ENCODE measurements at regions not wholly inside any gene's neighbourhood (a gene's known extent, or its start where the extent isn't known, plus 50 kb on each side); places are given as distances from the start of the nearest gene placed in this dataset.

- Histone ChIP-seq H3K4me1 (ENCODE audit: control insufficient read depth, insufficient read depth, low read length, poor library complexity, severe bottlenecking) (no peaks in the 10 kb centered on the region), H3K4me3 (ENCODE audit: insufficient read depth, low read depth, low read length, poor library complexity, severe bottlenecking) (no peak overlapping the region), H3K9me3 (ENCODE audit: control insufficient read depth, low read length) (no peaks in the 10 kb centered on the region), H3K36me3 (ENCODE audit: control insufficient read depth, insufficient read depth, low read length) (no peaks in the 10 kb centered on the region), H3K27ac (ENCODE audit: insufficient read depth, low read length, poor library complexity, severe bottlenecking) (no peak overlapping the region), H3K27me3 (replicated peaks; ENCODE audit: control insufficient read depth, insufficient read depth, low read length, poor library complexity, severe bottlenecking) (no peaks in the 10 kb centered on the region)
- no peak for DNase-seq
Observed at GRCh38 chr4:20041839-20042407, 209.8 kb upstream of the SLIT2 start.

- no peak for DNase-seq
- Histone ChIP-seq H3K9me3 (ENCODE audit: control insufficient read depth, low read length) (no peaks in the 10 kb centered on the region), H3K4me1 (ENCODE audit: control insufficient read depth, insufficient read depth, low read length, poor library complexity, severe bottlenecking) (no peaks in the 10 kb centered on the region), H3K4me3 (ENCODE audit: insufficient read depth, low read depth, low read length, poor library complexity, severe bottlenecking) (no peak overlapping the region), H3K27ac (ENCODE audit: insufficient read depth, low read length, poor library complexity, severe bottlenecking) (no peak overlapping the region), H3K36me3 (ENCODE audit: control insufficient read depth, insufficient read depth, low read length) (no peaks in the 10 kb centered on the region), H3K27me3 (replicated peaks; ENCODE audit: control insufficient read depth, insufficient read depth, low read length, poor library complexity, severe bottlenecking) (no peaks in the 10 kb centered on the region)
Observed at GRCh38 chr4:20037745-20038144, 214.0 kb upstream of the SLIT2 start.

GRCh38 chr4:20030108-20030507 lies 221.6 kb upstream of the SLIT2 start:
- no peak for DNase-seq
- Histone ChIP-seq H3K9me3 (ENCODE audit: control insufficient read depth, low read length) (no peaks in the 10 kb centered on the region), H3K36me3 (ENCODE audit: control insufficient read depth, insufficient read depth, low read length) (no peaks in the 10 kb centered on the region), H3K4me3 (ENCODE audit: insufficient read depth, low read depth, low read length, poor library complexity, severe bottlenecking) (no peak overlapping the region), H3K27me3 (replicated peaks; ENCODE audit: control insufficient read depth, insufficient read depth, low read length, poor library complexity, severe bottlenecking) (no peaks in the 10 kb centered on the region), H3K4me1 (ENCODE audit: control insufficient read depth, insufficient read depth, low read length, poor library complexity, severe bottlenecking) (no peaks in the 10 kb centered on the region), H3K27ac (ENCODE audit: insufficient read depth, low read length, poor library complexity, severe bottlenecking) (no peak overlapping the region)

GRCh38 chr4:20028645-20029044 lies 223.1 kb upstream of the SLIT2 start:
- DNase-seq: no peak
- no peaks in the 10 kb centered on the region for H3K36me3 ChIP-seq (ENCODE audit: control insufficient read depth, insufficient read depth, low read length)
- H3K27ac ChIP-seq (ENCODE audit: insufficient read depth, low read length, poor library complexity, severe bottlenecking): no peak overlapping the region
- H3K4me3 ChIP-seq (ENCODE audit: insufficient read depth, low read depth, low read length, poor library complexity, severe bottlenecking): no peak overlapping the region
- H3K9me3 ChIP-seq (ENCODE audit: control insufficient read depth, low read length): no peaks in the 10 kb centered on the region
- H3K27me3 ChIP-seq (replicated peaks; ENCODE audit: control insufficient read depth, insufficient read depth, low read length, poor library complexity, severe bottlenecking): no peaks in the 10 kb centered on the region
- H3K4me1 ChIP-seq (ENCODE audit: control insufficient read depth, insufficient read depth, low read length, poor library complexity, severe bottlenecking): no peaks in the 10 kb centered on the region

- no peaks in the 10 kb centered on the region for H3K4me1 ChIP-seq (ENCODE audit: control insufficient read depth, insufficient read depth, low read length, poor library complexity, severe bottlenecking)
- H3K9me3 ChIP-seq (ENCODE audit: control insufficient read depth, low read length): no peaks in the 10 kb centered on the region
- no peaks in the 10 kb centered on the region for H3K36me3 ChIP-seq (ENCODE audit: control insufficient read depth, insufficient read depth, low read length)
- no peak for DNase-seq
- H3K27ac ChIP-seq (ENCODE audit: insufficient read depth, low read length, poor library complexity, severe bottlenecking): no peak overlapping the region
- no peaks in the 10 kb centered on the region for H3K27me3 ChIP-seq (replicated peaks; ENCODE audit: control insufficient read depth, insufficient read depth, low read length, poor library complexity, severe bottlenecking)
- no peak overlapping the region for H3K4me3 ChIP-seq (ENCODE audit: insufficient read depth, low read depth, low read length, poor library complexity, severe bottlenecking)
Observed at GRCh38 chr4:20026456-20026855, 225.2 kb upstream of the SLIT2 start.

GRCh38 chr4:20022471-20022870 lies 229.2 kb upstream of the SLIT2 start:
- Histone ChIP-seq H3K4me3 (ENCODE audit: insufficient read depth, low read depth, low read length, poor library complexity, severe bottlenecking) (no peak overlapping the region), H3K4me1 (ENCODE audit: control insufficient read depth, insufficient read depth, low read length, poor library complexity, severe bottlenecking) (no peaks in the 10 kb centered on the region), H3K27me3 (replicated peaks; ENCODE audit: control insufficient read depth, insufficient read depth, low read length, poor library complexity, severe bottlenecking) (no peaks in the 10 kb centered on the region), H3K9me3 (ENCODE audit: control insufficient read depth, low read length) (no peaks in the 10 kb centered on the region), H3K27ac (ENCODE audit: insufficient read depth, low read length, poor library complexity, severe bottlenecking) (no peak overlapping the region), H3K36me3 (ENCODE audit: control insufficient read depth, insufficient read depth, low read length) (no peaks in the 10 kb centered on the region)
- no peak for DNase-seq

GRCh38 chr4:20020056-20020455 lies 231.6 kb upstream of the SLIT2 start:
- H3K27ac ChIP-seq (ENCODE audit: insufficient read depth, low read length, poor library complexity, severe bottlenecking): no peak overlapping the region
- no peak for DNase-seq
- H3K36me3 ChIP-seq (ENCODE audit: control insufficient read depth, insufficient read depth, low read length): no peaks in the 10 kb centered on the region
- H3K4me1 ChIP-seq (ENCODE audit: control insufficient read depth, insufficient read depth, low read length, poor library complexity, severe bottlenecking): no peaks in the 10 kb centered on the region
- no peaks in the 10 kb centered on the region for H3K9me3 ChIP-seq (ENCODE audit: control insufficient read depth, low read length)
- no peak overlapping the region for H3K4me3 ChIP-seq (ENCODE audit: insufficient read depth, low read depth, low read length, poor library complexity, severe bottlenecking)
- H3K27me3 ChIP-seq (replicated peaks; ENCODE audit: control insufficient read depth, insufficient read depth, low read length, poor library complexity, severe bottlenecking): no peaks in the 10 kb centered on the region

- no peaks in the 10 kb centered on the region for H3K4me1 ChIP-seq (ENCODE audit: control insufficient read depth, insufficient read depth, low read length, poor library complexity, severe bottlenecking)
- no peak overlapping the region for H3K27ac ChIP-seq (ENCODE audit: insufficient read depth, low read length, poor library complexity, severe bottlenecking)
- no peak for DNase-seq
- no peak overlapping the region for H3K4me3 ChIP-seq (ENCODE audit: insufficient read depth, low read depth, low read length, poor library complexity, severe bottlenecking)
- no peaks in the 10 kb centered on the region for H3K9me3 ChIP-seq (ENCODE audit: control insufficient read depth, low read length)
- no peaks in the 10 kb centered on the region for H3K27me3 ChIP-seq (replicated peaks; ENCODE audit: control insufficient read depth, insufficient read depth, low read length, poor library complexity, severe bottlenecking)
- H3K36me3 ChIP-seq (ENCODE audit: control insufficient read depth, insufficient read depth, low read length): no peaks in the 10 kb centered on the region
Observed at GRCh38 chr4:20019310-20020015, 232.2 kb upstream of the SLIT2 start.

GRCh38 chr4:20017777-20018115 lies 234.0 kb upstream of the SLIT2 start:
- Histone ChIP-seq H3K36me3 (ENCODE audit: control insufficient read depth, insufficient read depth, low read length) (no peaks in the 10 kb centered on the region), H3K4me3 (ENCODE audit: insufficient read depth, low read depth, low read length, poor library complexity, severe bottlenecking) (no peak overlapping the region), H3K27me3 (replicated peaks; ENCODE audit: control insufficient read depth, insufficient read depth, low read length, poor library complexity, severe bottlenecking) (no peaks in the 10 kb centered on the region), H3K9me3 (ENCODE audit: control insufficient read depth, low read length) (no peaks in the 10 kb centered on the region), H3K4me1 (ENCODE audit: control insufficient read depth, insufficient read depth, low read length, poor library complexity, severe bottlenecking) (no peaks in the 10 kb centered on the region), H3K27ac (ENCODE audit: insufficient read depth, low read length, poor library complexity, severe bottlenecking) (no peak overlapping the region)
- no peak for DNase-seq

- H3K27ac ChIP-seq (ENCODE audit: insufficient read depth, low read length, poor library complexity, severe bottlenecking): no peak overlapping the region
- no peaks in the 10 kb centered on the region for H3K9me3 ChIP-seq (ENCODE audit: control insufficient read depth, low read length)
- no peaks in the 10 kb centered on the region for H3K4me1 ChIP-seq (ENCODE audit: control insufficient read depth, insufficient read depth, low read length, poor library complexity, severe bottlenecking)
- DNase-seq: no peak
- no peak overlapping the region for H3K4me3 ChIP-seq (ENCODE audit: insufficient read depth, low read depth, low read length, poor library complexity, severe bottlenecking)
- no peaks in the 10 kb centered on the region for H3K27me3 ChIP-seq (replicated peaks; ENCODE audit: control insufficient read depth, insufficient read depth, low read length, poor library complexity, severe bottlenecking)
- H3K36me3 ChIP-seq (ENCODE audit: control insufficient read depth, insufficient read depth, low read length): no peaks in the 10 kb centered on the region
Observed at GRCh38 chr4:20017070-20017776, 234.5 kb upstream of the SLIT2 start.
